Karpas-422 (cell line): ENCODE measurements at regions not wholly inside any gene's neighbourhood (a gene's known extent, or its start where the extent isn't known, plus 50 kb on each side); places are given as distances from the start of the nearest gene placed in this dataset.

ENCODE experiments used
- DNase-seq: peaks from one replicate; pipeline ENCODE4 v3.0.0-alpha.2; 2015
- H2AFZ ChIP-seq: fragments of 200-600 bp; sonication (generic); 2 replicates; pipeline ENCODE4 v1.6.1; 2014; ENCODE audit warnings: antibody characterized with exemption, low read length, mixed read lengths
- H3K27ac ChIP-seq: fragments of 200-600 bp; sonication (generic); 2 replicates; pipeline ENCODE4 v1.5.1; 2014; ENCODE audit warnings: mild to moderate bottlenecking, low read length, moderate library complexity
- H3K27me3 ChIP-seq: fragments of 200-600 bp; sonication (generic); 2 replicates; pipeline ENCODE4 v1.6.1; 2014; ENCODE audit warnings: low read length, mixed read lengths
- H3K36me3 ChIP-seq: fragments of 200-600 bp; sonication (generic); 2 replicates; pipeline ENCODE4 v1.6.1; 2014; ENCODE audit warnings: low read length, mixed read lengths; ENCODE audit not compliant: insufficient read depth
- H3K4me1 ChIP-seq: fragments of 200-600 bp; sonication (generic); 2 replicates; pipeline ENCODE4 v1.6.1; 2014; ENCODE audit warnings: mild to moderate bottlenecking, low read length, mixed read lengths
- H3K4me2 ChIP-seq: fragments of 200-600 bp; sonication (generic); 2 replicates; pipeline ENCODE4 v1.6.1; 2014; ENCODE audit warnings: low read length, low read depth, mild to moderate bottlenecking; ENCODE audit not compliant: poor library complexity, severe bottlenecking
- H3K4me3 ChIP-seq: fragments of 200-600 bp; sonication (generic); 2 replicates; pipeline ENCODE4 v1.5.1; 2014; ENCODE audit warnings: mild to moderate bottlenecking, antibody characterized with exemption, low read length, mixed read lengths
- H3K79me2 ChIP-seq: fragments of 200-600 bp; sonication (generic); 2 replicates; pipeline ENCODE4 v1.6.1; 2014; ENCODE audit warnings: mild to moderate bottlenecking, low read length, mixed read lengths
- H3K9ac ChIP-seq: fragments of 200-600 bp; sonication (generic); 2 replicates; pipeline ENCODE4 v1.6.0; 2014; ENCODE audit warnings: low read length
- H3K9me2 ChIP-seq: fragments of 200-600 bp; sonication (generic), shearing (Covaris generic); replicated peaks from 2 replicates; pipeline ENCODE4 v1.6.0; 2014; ENCODE audit warnings: mild to moderate bottlenecking, low read length, moderate library complexity; ENCODE audit not compliant: insufficient read depth
- H3K9me3 ChIP-seq: fragments of 300-700, 200-600 bp; sonication (generic); 2 replicates; pipeline ENCODE4 v1.6.1; 2014; ENCODE audit warnings: low read length, mixed read lengths
- H4K20me1 ChIP-seq: fragments of 200-600 bp; sonication (generic); 2 replicates; pipeline ENCODE4 v1.6.1; 2014; ENCODE audit warnings: mild to moderate bottlenecking, antibody characterized with exemption, low read length, low read depth; ENCODE audit not compliant: insufficient read depth

DNA sequence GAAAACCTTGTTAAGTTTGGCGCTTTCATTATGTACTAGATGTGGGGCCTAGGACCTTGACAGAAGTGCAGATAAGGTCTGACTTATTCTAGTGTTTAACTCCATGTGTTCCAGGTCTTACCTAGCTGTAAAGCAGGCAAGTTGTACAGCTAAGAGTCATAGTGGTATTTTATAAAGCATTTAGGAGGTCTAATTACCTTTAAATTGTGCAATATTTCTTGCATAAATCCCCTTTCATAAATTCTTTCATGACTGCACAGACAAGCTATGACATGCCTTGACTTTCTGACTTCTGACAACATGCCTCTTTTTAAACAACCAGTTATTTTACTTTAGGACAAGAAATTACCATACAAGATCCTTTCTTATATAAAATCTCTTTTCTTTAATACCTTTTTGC lies 151.6 kb upstream of the VSTM2A start:
- no peaks in the 10 kb centered on the region for H3K9me2 ChIP-seq
- H3K9me3 ChIP-seq: peaks cover 3% of the 10 kb centered on the region; the same call in 1 of the 2 replicates
- H4K20me1 ChIP-seq: no peaks in the 10 kb centered on the region
- H3K4me2 ChIP-seq: no peak overlapping the region
- H2AFZ ChIP-seq: no peak overlapping the region
- DNase-seq: no peak
- no peak overlapping the region for H3K4me3 ChIP-seq
- H3K79me2 ChIP-seq: no peaks in the 10 kb centered on the region
- H3K9ac ChIP-seq: no peak overlapping the region
- H3K27me3 ChIP-seq: no peaks in the 10 kb centered on the region
- H3K27ac ChIP-seq: no peak overlapping the region
- H3K4me1 ChIP-seq: no peaks in the 10 kb centered on the region
- H3K36me3 ChIP-seq: no peaks in the 10 kb centered on the region

DNA sequence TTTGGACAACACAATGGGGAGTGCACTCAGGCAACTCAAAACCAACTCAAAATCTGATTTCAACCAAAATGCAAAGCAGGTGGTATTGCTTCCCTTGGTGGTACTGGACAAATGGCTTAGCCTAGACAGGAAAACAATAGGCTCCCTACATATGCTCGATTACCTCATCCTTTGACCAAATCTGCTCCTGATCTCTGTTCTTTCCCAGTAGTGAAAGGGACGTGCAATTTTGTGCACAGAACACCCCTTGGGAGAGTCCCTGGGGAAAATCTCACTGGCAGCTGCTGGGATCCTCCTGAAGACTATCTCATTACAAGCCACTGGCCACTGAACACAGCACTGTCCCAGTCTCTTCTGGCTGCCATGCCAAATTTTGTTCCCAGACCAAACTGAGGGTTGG lies 149.2 kb upstream of the VSTM2A start:
- no peak overlapping the region for H3K4me3 ChIP-seq
- no peaks in the 10 kb centered on the region; the same call in 1 of the 2 replicates for H3K9me3 ChIP-seq
- H3K9ac ChIP-seq: no peak overlapping the region
- H3K4me2 ChIP-seq: no peak overlapping the region
- H3K9me2 ChIP-seq: no peaks in the 10 kb centered on the region
- H3K79me2 ChIP-seq: no peaks in the 10 kb centered on the region
- no peaks in the 10 kb centered on the region for H3K27me3 ChIP-seq
- no peak overlapping the region for H3K27ac ChIP-seq
- H3K4me1 ChIP-seq: no peaks in the 10 kb centered on the region
- no peaks in the 10 kb centered on the region for H3K36me3 ChIP-seq
- no peaks in the 10 kb centered on the region for H4K20me1 ChIP-seq
- DNase-seq: no peak
- H2AFZ ChIP-seq: no peak overlapping the region

DNA sequence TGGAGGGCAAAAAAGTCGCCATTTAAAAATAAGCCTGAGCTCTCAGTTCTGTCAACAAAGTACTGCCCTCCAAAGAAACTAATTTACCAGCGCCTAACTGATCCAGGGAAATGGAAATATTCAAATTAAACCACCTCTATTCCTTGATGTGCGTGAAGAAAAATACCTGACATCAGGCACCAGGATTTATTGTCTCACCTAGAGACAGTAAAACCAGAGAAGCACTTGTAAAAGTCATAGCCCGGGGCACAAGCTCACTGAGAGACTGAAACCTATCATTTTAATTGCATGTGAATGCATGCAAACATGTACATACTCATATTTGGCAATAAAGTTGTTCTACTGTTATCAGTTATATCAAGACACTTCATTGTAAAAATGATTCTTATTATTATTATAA lies 147.3 kb upstream of the VSTM2A start:
- Histone ChIP-seq H3K36me3 (no peaks in the 10 kb centered on the region), H3K9me2 (no peaks in the 10 kb centered on the region), H3K27me3 (no peaks in the 10 kb centered on the region), H3K4me2 (no peak overlapping the region), H3K27ac (no peak overlapping the region), H3K4me3 (no peak overlapping the region), H3K9me3 (no peaks in the 10 kb centered on the region), H3K79me2 (no peaks in the 10 kb centered on the region), H2AFZ (no peak overlapping the region), H4K20me1 (no peaks in the 10 kb centered on the region), H3K4me1 (no peaks in the 10 kb centered on the region), H3K9ac (no peak overlapping the region)
- DNase-seq: no peak

DNA sequence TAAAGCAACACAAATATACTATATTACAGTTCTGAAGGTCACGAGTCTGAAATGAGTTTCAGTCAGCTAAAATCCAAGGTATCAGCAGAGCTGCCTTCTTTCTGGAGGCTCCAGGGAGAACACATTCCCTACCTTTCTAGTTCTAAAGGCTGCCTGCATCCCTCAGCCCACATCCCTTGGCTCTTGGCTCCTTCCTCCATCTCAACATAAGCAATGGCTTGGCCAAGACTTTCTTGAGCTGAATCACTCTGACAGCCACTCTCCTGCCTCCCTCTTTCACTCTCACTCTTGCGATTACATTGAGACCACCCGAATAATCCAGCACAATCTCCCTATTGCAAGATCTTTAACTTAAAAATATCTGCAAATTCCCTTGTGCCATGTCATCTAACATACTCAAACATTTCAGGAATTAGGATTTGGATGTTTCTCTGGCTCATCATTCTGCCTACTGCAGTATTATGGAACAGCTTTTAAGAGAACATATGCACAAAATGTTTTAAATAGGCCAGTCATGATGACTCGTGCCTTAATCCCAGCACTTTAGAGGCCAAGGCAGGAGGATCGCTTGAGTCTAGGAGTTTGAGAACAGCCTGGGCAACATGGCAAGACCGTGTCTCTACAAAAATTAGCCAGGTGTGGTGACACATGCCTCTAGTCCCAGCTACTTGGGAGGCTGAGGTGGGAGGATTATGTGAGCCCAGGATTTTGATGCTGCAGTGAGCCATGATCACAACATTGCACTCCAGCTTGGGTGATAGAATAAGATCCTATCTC lies 144.2 kb upstream of the VSTM2A start:
- H3K4me3 ChIP-seq: no peak overlapping the region
- no peak overlapping the region for H3K9ac ChIP-seq
- no peaks in the 10 kb centered on the region for H3K9me3 ChIP-seq
- no peak overlapping the region for H3K27ac ChIP-seq
- no peak for DNase-seq
- H3K79me2 ChIP-seq: no peaks in the 10 kb centered on the region
- no peaks in the 10 kb centered on the region for H3K27me3 ChIP-seq
- no peak overlapping the region for H3K4me2 ChIP-seq
- H3K4me1 ChIP-seq: no peaks in the 10 kb centered on the region
- H3K36me3 ChIP-seq: no peaks in the 10 kb centered on the region
- no peaks in the 10 kb centered on the region for H4K20me1 ChIP-seq
- no peak overlapping the region for H2AFZ ChIP-seq
- H3K9me2 ChIP-seq: no peaks in the 10 kb centered on the region

DNA sequence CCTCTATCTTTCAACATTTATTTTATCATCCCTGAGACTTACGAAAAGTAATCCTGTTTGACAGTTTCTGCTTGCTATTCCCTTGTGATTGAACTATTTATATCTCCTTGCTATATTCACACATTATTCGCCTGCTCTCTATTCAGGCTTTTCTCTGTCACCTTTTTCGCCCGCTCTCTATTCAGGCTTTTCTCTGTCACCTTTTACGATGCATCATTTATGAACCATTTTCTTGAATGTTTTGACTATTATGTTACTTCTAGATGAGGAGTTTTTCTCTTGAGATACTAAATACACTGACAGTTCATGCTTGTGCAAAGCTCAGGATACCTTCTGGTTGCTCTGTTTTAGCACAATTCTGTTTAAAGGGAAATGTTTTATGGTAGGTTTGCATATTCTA lies 143.3 kb upstream of the VSTM2A start:
- H3K4me2 ChIP-seq: no peak overlapping the region
- H3K4me1 ChIP-seq: no peaks in the 10 kb centered on the region
- H3K36me3 ChIP-seq: no peaks in the 10 kb centered on the region
- H3K9me2 ChIP-seq: no peaks in the 10 kb centered on the region
- no peak overlapping the region for H3K9ac ChIP-seq
- H3K79me2 ChIP-seq: no peaks in the 10 kb centered on the region
- no peak overlapping the region for H2AFZ ChIP-seq
- H3K9me3 ChIP-seq: no peaks in the 10 kb centered on the region
- no peaks in the 10 kb centered on the region for H3K27me3 ChIP-seq
- H3K27ac ChIP-seq: no peak overlapping the region
- H3K4me3 ChIP-seq: no peak overlapping the region
- H4K20me1 ChIP-seq: no peaks in the 10 kb centered on the region
- no peak for DNase-seq

DNA sequence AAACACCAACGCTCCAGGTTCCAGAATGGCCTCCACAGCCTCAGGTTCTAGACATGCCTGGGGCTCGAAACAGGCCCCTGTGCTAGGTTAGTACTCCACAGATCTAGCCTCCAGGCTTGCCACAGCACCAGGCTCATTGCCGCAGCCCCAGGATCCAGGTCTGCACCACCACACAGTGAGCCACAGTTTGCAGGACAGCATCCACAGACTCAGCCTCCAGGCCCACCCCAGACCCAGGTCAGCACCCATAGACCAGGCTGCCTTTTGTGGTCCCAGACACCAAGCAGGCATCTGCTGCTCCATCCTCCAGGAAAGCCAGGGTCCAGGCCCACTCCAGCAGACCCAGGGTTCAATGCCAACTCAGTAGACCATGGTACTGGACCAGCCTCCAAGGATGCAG lies 132.3 kb upstream of the VSTM2A start:
- no peak overlapping the region for H3K4me2 ChIP-seq
- H3K36me3 ChIP-seq: no peaks in the 10 kb centered on the region
- H3K9ac ChIP-seq: no peak overlapping the region
- no peak overlapping the region for H3K27ac ChIP-seq
- DNase-seq: no peak
- no peaks in the 10 kb centered on the region for H3K79me2 ChIP-seq
- H4K20me1 ChIP-seq: no peaks in the 10 kb centered on the region
- H3K9me2 ChIP-seq: no peaks in the 10 kb centered on the region
- H3K4me1 ChIP-seq: no peaks in the 10 kb centered on the region
- no peaks in the 10 kb centered on the region for H3K27me3 ChIP-seq
- no peak overlapping the region for H2AFZ ChIP-seq
- peaks cover 41% of the 10 kb centered on the region for H3K9me3 ChIP-seq
- H3K4me3 ChIP-seq: no peak overlapping the region

DNA sequence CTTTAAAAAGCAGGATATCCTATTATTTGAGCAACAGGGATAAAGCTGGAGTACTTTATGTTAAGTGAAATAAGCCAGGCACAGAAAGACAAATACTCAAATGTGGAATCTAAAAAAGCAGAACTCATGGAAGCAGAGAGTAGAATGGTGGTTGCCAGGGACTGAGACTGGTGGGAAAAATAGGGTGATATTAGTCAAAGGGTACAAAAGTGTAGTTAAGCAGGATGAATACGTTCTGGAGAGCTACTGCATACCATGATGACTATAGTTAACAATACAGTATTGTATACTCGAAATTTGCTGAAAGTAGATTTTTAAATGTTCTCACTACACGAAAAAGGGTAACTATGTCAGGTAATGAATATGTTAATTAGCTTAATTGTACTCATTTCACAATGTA lies 125.5 kb upstream of the VSTM2A start:
- Histone ChIP-seq H3K36me3 (no peaks in the 10 kb centered on the region), H3K4me2 (no peak overlapping the region), H2AFZ (no peak overlapping the region), H3K9me2 (no peaks in the 10 kb centered on the region), H3K9me3 (peaks cover 15% of the 10 kb centered on the region; the same call in 1 of the 2 replicates), H3K27me3 (no peaks in the 10 kb centered on the region), H3K4me1 (no peaks in the 10 kb centered on the region), H3K9ac (no peak overlapping the region), H4K20me1 (no peaks in the 10 kb centered on the region), H3K27ac (no peak overlapping the region), H3K79me2 (no peaks in the 10 kb centered on the region), H3K4me3 (no peak overlapping the region)
- no peak for DNase-seq

DNA sequence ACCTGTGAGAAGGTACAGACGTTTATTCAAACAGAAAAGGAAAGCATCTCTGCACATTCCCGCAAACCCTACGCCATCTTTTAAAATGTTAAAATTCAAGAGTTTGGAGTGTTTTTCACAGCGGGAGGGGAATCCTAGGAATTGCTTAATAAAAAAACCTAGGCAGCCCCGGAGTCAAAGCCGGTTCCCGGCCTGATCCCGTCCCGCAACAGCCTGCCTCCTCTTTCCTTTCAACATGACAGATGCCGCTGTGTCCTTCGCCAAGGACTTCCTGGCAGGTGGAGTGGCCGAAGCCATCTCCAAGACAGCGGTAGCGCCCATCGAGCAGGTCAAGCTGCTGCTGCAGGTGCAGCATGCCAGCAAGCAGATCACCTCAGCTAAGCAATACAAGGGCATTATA lies 123.0 kb upstream of the VSTM2A start:
- H4K20me1 ChIP-seq: no peaks in the 10 kb centered on the region
- no peaks in the 10 kb centered on the region for H3K36me3 ChIP-seq
- H3K9me3 ChIP-seq: peaks cover 8% of the 10 kb centered on the region; the same call in 1 of the 2 replicates
- H3K9me2 ChIP-seq: no peaks in the 10 kb centered on the region
- no peak overlapping the region for H3K27ac ChIP-seq
- no peaks in the 10 kb centered on the region for H3K79me2 ChIP-seq
- no peaks in the 10 kb centered on the region for H3K4me1 ChIP-seq
- H3K27me3 ChIP-seq: no peaks in the 10 kb centered on the region
- no peak overlapping the region for H3K4me2 ChIP-seq
- no peak overlapping the region for H3K4me3 ChIP-seq
- no peak overlapping the region for H2AFZ ChIP-seq
- no peak overlapping the region for H3K9ac ChIP-seq
- no peak for DNase-seq
